ENCODE measurements at regions not wholly inside any gene's neighbourhood (a gene's known extent, or its start where the extent isn't known, plus 50 kb on each side); places are given as distances from the start of the nearest gene placed in this dataset.

- H3K4me1 ChIP-seq (ENCODE audit: control insufficient read depth, low read length), result no peaks in the 10 kb centered on the region
- H3F3A ChIP-seq (ENCODE audit: control insufficient read depth, insufficient read depth), result no peaks in the 10 kb centered on the region
- no peaks in the 10 kb centered on the region for H3K79me2 ChIP-seq (ENCODE audit: control insufficient read depth, low read length)
- H3K4me3 ChIP-seq (ENCODE audit: low read length), result no peak overlapping the region
- no peak overlapping the region for H3K27ac ChIP-seq (ENCODE audit: low read depth, low read length)
- H3K27me3 ChIP-seq (ENCODE audit: control insufficient read depth, low read length), result no peaks in the 10 kb centered on the region
- TF ChIP-seq EZH2phosphoT487 (IDR thresholded peaks at IDR 0.05; ENCODE audit: borderline replicate concordance, low read length) (no peak), CTCF (IDR thresholded peaks at IDR 0.05; ENCODE audit: low read depth, low read length, poor library complexity, severe bottlenecking) (no peak)
- no peaks in the 10 kb centered on the region for H4K20me1 ChIP-seq (ENCODE audit: control insufficient read depth, insufficient read depth, low read depth, low read length)
- no peaks in the 10 kb centered on the region for H3K9me3 ChIP-seq (ENCODE audit: control insufficient read depth, insufficient read depth, low read length)
- no peaks in the 10 kb centered on the region for H3K36me3 ChIP-seq (ENCODE audit: control insufficient read depth, low read length)
- H3K4me2 ChIP-seq (ENCODE audit: low read length), result no peak overlapping the region
- H3K9me2 ChIP-seq (replicated peaks; ENCODE audit: control insufficient read depth, low read length), result no peaks in the 10 kb centered on the region
Observed at GRCh38 chrX:39157796-39158195, 356.5 kb downstream of the MID1IP1 start.

GRCh38 chrX:39158801-39159657 is 357.8 kb downstream of the MID1IP1 start:
- Histone ChIP-seq H4K20me1 (ENCODE audit: control insufficient read depth, insufficient read depth, low read depth, low read length) (no peaks in the 10 kb centered on the region), H3F3A (ENCODE audit: control insufficient read depth, insufficient read depth) (no peaks in the 10 kb centered on the region), H3K4me2 (ENCODE audit: low read length) (no peak overlapping the region), H3K4me1 (ENCODE audit: control insufficient read depth, low read length) (no peaks in the 10 kb centered on the region), H3K27ac (ENCODE audit: low read depth, low read length) (no peak overlapping the region), H3K79me2 (ENCODE audit: control insufficient read depth, low read length) (no peaks in the 10 kb centered on the region), H3K4me3 (ENCODE audit: low read length) (no peak overlapping the region), H3K27me3 (ENCODE audit: control insufficient read depth, low read length) (no peaks in the 10 kb centered on the region), H3K36me3 (ENCODE audit: control insufficient read depth, low read length) (no peaks in the 10 kb centered on the region), H3K9me2 (replicated peaks; ENCODE audit: control insufficient read depth, low read length) (no peaks in the 10 kb centered on the region), H3K9me3 (ENCODE audit: control insufficient read depth, insufficient read depth, low read length) (no peaks in the 10 kb centered on the region)
- TF ChIP-seq EZH2phosphoT487 (IDR thresholded peaks at IDR 0.05; ENCODE audit: borderline replicate concordance, low read length) (no peak), CTCF (IDR thresholded peaks at IDR 0.05; ENCODE audit: low read depth, low read length, poor library complexity, severe bottlenecking) (no peak)

- Histone ChIP-seq H3K4me1 (ENCODE audit: control insufficient read depth, low read length) (no peaks in the 10 kb centered on the region), H3K27ac (ENCODE audit: low read depth, low read length) (no peak overlapping the region), H3K4me2 (ENCODE audit: low read length) (no peak overlapping the region), H3K27me3 (ENCODE audit: control insufficient read depth, low read length) (no peaks in the 10 kb centered on the region), H4K20me1 (ENCODE audit: control insufficient read depth, insufficient read depth, low read depth, low read length) (no peaks in the 10 kb centered on the region), H3F3A (ENCODE audit: control insufficient read depth, insufficient read depth) (no peaks in the 10 kb centered on the region), H3K4me3 (ENCODE audit: low read length) (no peak overlapping the region), H3K9me3 (ENCODE audit: control insufficient read depth, insufficient read depth, low read length) (no peaks in the 10 kb centered on the region), H3K79me2 (ENCODE audit: control insufficient read depth, low read length) (no peaks in the 10 kb centered on the region), H3K9me2 (replicated peaks; ENCODE audit: control insufficient read depth, low read length) (no peaks in the 10 kb centered on the region), H3K36me3 (ENCODE audit: control insufficient read depth, low read length) (no peaks in the 10 kb centered on the region)
- TF ChIP-seq EZH2phosphoT487 (IDR thresholded peaks at IDR 0.05; ENCODE audit: borderline replicate concordance, low read length) (no peak), CTCF (IDR thresholded peaks at IDR 0.05; ENCODE audit: low read depth, low read length, poor library complexity, severe bottlenecking) (no peak)
Observed at GRCh38 chrX:39159921-39160507, 358.8 kb downstream of the MID1IP1 start.

Measured in DOHH2 (cell line).